ENCODE measurements at regions not wholly inside any gene's neighbourhood (a gene's known extent, or its start where the extent isn't known, plus 50 kb on each side); places are given as distances from the start of the nearest gene placed in this dataset.

- TF ChIP-seq POLR2A (IDR thresholded peaks at IDR 0.05; ENCODE audit: low read depth, low read length) (no peak), CTCF (conservative IDR thresholded peaks at IDR 0.05; ENCODE audit: low read depth, low read length) (peak; percentile 49), CEBPB (IDR thresholded peaks at IDR 0.05; ENCODE audit: low read depth, low read length) (no peak), MXI1 (IDR thresholded peaks at IDR 0.05; ENCODE audit: borderline replicate concordance, low read depth, low read length) (no peak), MAZ (IDR thresholded peaks at IDR 0.05; ENCODE audit: borderline replicate concordance, low read depth, low read length) (no peak), RCOR1 (IDR thresholded peaks at IDR 0.05; ENCODE audit: insufficient replicate concordance, low read length) (no peak), BHLHE40 (IDR thresholded peaks at IDR 0.05; ENCODE audit: low read depth, low read length) (no peak), SMC3 (IDR thresholded peaks at IDR 0.05; ENCODE audit: low read depth, low read length) (peak; percentile 24; the same call in 1 of the 2 replicates), ELK1 (IDR thresholded peaks at IDR 0.05; ENCODE audit: borderline replicate concordance, low read depth, low read length) (no peak), RAD21 (IDR thresholded peaks at IDR 0.05; ENCODE audit: low read length) (peak; percentile 54), USF2 (IDR thresholded peaks at IDR 0.05; ENCODE audit: low read depth, low read length) (no peak), RFX5 (IDR thresholded peaks at IDR 0.05; ENCODE audit: low read depth, low read length) (no peak), FOS (IDR thresholded peaks at IDR 0.05; ENCODE audit: low read depth, low read length) (no peak), MAFK (IDR thresholded peaks at IDR 0.05; ENCODE audit: low read depth, low read length) (no peak)
Measured at GRCh38 chr2:105576440-105577241, 168.1 kb upstream of the NCK2 start.
